HEK293T (cell line): ENCODE measurements at regions not wholly inside any gene's neighbourhood (a gene's known extent, or its start where the extent isn't known, plus 50 kb on each side); places are given as distances from the start of the nearest gene placed in this dataset.

Experiments
- BHLHE40 ChIP-seq: fragments of 450-650 bp; IDR thresholded peaks from 2 replicates; pipeline ENCODE4 v1.6.1; 2016; ENCODE audit warnings: mild to moderate bottlenecking, moderate library complexity, borderline replicate concordance
- ELF4 ChIP-seq: fragments of 450-650 bp; IDR thresholded peaks from 2 replicates; pipeline ENCODE4 v1.6.1; 2017; ENCODE audit warnings: antibody characterized with exemption
- FOXA1 ChIP-seq: fragments of 450-650 bp; IDR thresholded peaks from 2 replicates; pipeline ENCODE4 v1.6.1; 2016; ENCODE audit warnings: mild to moderate bottlenecking
- SP1 ChIP-seq: fragments of 450-650 bp; IDR thresholded peaks from 2 replicates; pipeline ENCODE4 v1.6.1; 2017
- SUZ12 ChIP-seq: fragments of 450-650 bp; IDR thresholded peaks from 2 replicates; pipeline ENCODE4 v1.6.1; 2016; ENCODE audit warnings: mild to moderate bottlenecking
- TARDBP ChIP-seq: fragments of 450-650 bp; IDR thresholded peaks from 2 replicates; pipeline ENCODE4 v1.6.1; 2016
- ZNF384 ChIP-seq: fragments of 450-650 bp; IDR thresholded peaks from 2 replicates; pipeline ENCODE4 v1.6.1; 2016
- TF ChIP-seq, protein P1 (sequence below): fragments of 450-650 bp; IDR thresholded peaks from 2 replicates; pipeline ENCODE4 v1.6.1; 2016

DNA sequence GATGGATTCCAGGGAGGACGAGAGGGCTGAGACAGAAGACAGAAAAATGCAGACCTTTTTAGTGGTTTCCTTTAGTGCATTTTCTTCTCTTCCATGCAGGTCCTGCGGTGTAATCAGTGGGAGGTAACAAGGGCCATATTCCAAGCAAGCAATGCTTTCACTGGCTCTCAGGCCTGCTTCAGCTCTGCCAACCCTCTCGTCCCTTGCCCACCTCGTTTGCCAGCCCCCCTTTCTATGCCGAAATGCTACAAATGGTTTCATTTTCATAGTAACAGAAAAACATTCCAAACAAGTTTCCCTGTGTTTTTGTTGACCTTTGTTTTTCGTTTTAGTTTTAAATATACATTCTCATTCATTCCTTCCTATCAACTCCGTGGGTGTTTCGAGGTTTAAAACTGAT lies 443.1 kb downstream of the TTLL7 start:
- TF ChIP-seq FOXA1, result no peak
- TF ChIP-seq SUZ12, result no peak
- TF ChIP-seq, protein P1, sequence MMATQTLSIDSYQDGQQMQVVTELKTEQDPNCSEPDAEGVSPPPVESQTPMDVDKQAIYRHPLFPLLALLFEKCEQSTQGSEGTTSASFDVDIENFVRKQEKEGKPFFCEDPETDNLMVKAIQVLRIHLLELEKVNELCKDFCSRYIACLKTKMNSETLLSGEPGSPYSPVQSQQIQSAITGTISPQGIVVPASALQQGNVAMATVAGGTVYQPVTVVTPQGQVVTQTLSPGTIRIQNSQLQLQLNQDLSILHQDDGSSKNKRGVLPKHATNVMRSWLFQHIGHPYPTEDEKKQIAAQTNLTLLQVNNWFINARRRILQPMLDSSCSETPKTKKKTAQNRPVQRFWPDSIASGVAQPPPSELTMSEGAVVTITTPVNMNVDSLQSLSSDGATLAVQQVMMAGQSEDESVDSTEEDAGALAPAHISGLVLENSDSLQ, result no peak
- no peak for TF ChIP-seq ELF4
- no peak for TF ChIP-seq SP1
- TF ChIP-seq ZNF384, result no peak
- no peak for TF ChIP-seq BHLHE40
- no peak for TF ChIP-seq TARDBP
